Lung (tissue), 11 donors: ENCODE measurements at regions not wholly inside any gene's neighbourhood (a gene's known extent, or its start where the extent isn't known, plus 50 kb on each side); places are given as distances from the start of the nearest gene placed in this dataset.

Source experiments
- ATAC-seq: fragments of 200-7000 bp; cut with Tn5 transposase; one replicate; pipeline ENCODE4 v1.9.1; 2020; ENCODE audit warnings: moderate number of reproducible peaks; ENCODE audit not compliant: insufficient read depth, low FRiP score
- DNase-seq, 3 donors: peaks; one replicate each; pipeline ENCODE4 v3.0.0-alpha.2; 2013 to 2017
- H3K27ac ChIP-seq, 2 donors: one replicate each; pipeline ENCODE4 v1.5.1; 2013; ENCODE audit warnings: mild to moderate bottlenecking in 2 of 2, moderate library complexity in 2 of 2, control low read depth in 1 of 2, inconsistent platforms in 1 of 2, low read depth in 1 of 2, low read length in 1 of 2
- H3K27me3 ChIP-seq, 3 donors: one replicate each; pipeline ENCODE4 v1.5.1; 2013; ENCODE audit warnings: low read length in 2 of 3; ENCODE audit not compliant: control insufficient read depth in 3 of 3, insufficient read depth in 3 of 3
- H3K36me3 ChIP-seq, 4 donors: one replicate each; pipeline ENCODE4 v1.5.1; 2013; ENCODE audit warnings: low read length in 4 of 4, mild to moderate bottlenecking in 1 of 4, moderate library complexity in 1 of 4; ENCODE audit not compliant: control insufficient read depth in 4 of 4, insufficient read depth in 4 of 4
- H3K4me1 ChIP-seq, 5 donors: one replicate each; pipeline ENCODE4 v1.5.1; 2013; ENCODE audit warnings: low read length in 5 of 5, mild to moderate bottlenecking in 2 of 5, moderate library complexity in 1 of 5; ENCODE audit not compliant: control insufficient read depth in 5 of 5, insufficient read depth in 5 of 5
- H3K4me3 ChIP-seq: one replicate; pipeline ENCODE4 v1.5.1; 2013; ENCODE audit warnings: mild to moderate bottlenecking, control low read depth, moderate library complexity
- H3K9ac ChIP-seq, 2 donors: one replicate each; pipeline ENCODE4 v1.5.1; 2013; ENCODE audit warnings: low read length in 2 of 2, control low read depth in 1 of 2; ENCODE audit not compliant: insufficient read depth in 1 of 2
- H3K9me3 ChIP-seq, 4 donors: one replicate each; pipeline ENCODE4 v1.5.1; 2013; ENCODE audit warnings: low read length in 3 of 4, mild to moderate bottlenecking in 1 of 4, moderate library complexity in 1 of 4; ENCODE audit not compliant: control insufficient read depth in 4 of 4, insufficient read depth in 3 of 4
- WGBS, 2 donors: extraction: QIAGEN DNeasy Blood & Tissue Kit; methylation state at CpG; one replicate each; pipeline ENCODE4 v1.1.7; 2013; 5-methylcytosine and 5-hydroxymethylcytosine counted together
- TF ChIP-seq, protein P1 (sequence below): IDR thresholded peaks from 2 replicates; pipeline ENCODE4 v1.5.1; 2012; ENCODE audit warnings: mild to moderate bottlenecking; ENCODE audit errors: control extremely low read depth, extremely low read depth
- donor health status: control.
- donor health status: control.
- donor health status: Bipolar disorder and iron deficiency.
- donor health status: healthy.
- donor health status: DM: yes; HTN: yes; CAD: no.

DNA sequence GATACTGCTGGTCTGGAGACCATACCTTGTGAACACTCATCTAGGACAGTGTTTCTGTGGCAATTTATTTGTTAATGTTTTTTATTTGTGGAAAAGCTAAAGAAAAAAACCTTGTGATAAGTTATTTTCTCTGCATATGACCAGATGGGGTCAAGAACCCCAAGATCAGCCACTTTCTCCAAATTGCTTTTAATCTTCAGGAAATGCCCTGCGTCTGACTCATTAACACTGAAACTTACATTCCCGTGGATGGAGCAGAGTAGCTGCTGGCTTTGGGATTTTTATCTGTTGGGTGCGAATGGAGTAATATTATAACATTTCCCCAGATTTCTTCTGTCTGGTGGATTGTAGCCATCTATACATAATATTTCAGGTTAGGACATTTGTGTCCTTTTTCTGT lies 444.5 kb downstream of the SH3GL2 start:
- DNase-seq (no peak), ATAC-seq (no peak)
- Histone ChIP-seq H3K9ac (no peak overlapping the region), H3K36me3 (no peaks in the 10 kb centered on the region), H3K27ac (no peak overlapping the region), H3K4me1 (peaks cover 0 to 10% (median 0%) of the 10 kb centered on the region in 5 donors), H3K9me3 (peaks cover 0 to 6% (median 3%) of the 10 kb centered on the region in 4 donors), H3K4me3 (no peak overlapping the region), H3K27me3 (no peaks in the 10 kb centered on the region)
- TF ChIP-seq, protein P1, sequence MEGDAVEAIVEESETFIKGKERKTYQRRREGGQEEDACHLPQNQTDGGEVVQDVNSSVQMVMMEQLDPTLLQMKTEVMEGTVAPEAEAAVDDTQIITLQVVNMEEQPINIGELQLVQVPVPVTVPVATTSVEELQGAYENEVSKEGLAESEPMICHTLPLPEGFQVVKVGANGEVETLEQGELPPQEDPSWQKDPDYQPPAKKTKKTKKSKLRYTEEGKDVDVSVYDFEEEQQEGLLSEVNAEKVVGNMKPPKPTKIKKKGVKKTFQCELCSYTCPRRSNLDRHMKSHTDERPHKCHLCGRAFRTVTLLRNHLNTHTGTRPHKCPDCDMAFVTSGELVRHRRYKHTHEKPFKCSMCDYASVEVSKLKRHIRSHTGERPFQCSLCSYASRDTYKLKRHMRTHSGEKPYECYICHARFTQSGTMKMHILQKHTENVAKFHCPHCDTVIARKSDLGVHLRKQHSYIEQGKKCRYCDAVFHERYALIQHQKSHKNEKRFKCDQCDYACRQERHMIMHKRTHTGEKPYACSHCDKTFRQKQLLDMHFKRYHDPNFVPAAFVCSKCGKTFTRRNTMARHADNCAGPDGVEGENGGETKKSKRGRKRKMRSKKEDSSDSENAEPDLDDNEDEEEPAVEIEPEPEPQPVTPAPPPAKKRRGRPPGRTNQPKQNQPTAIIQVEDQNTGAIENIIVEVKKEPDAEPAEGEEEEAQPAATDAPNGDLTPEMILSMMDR, result no peak
- 77 to 87% methylated on average over 3 of the region's 3 CpGs for WGBS, 2 donors

DNA sequence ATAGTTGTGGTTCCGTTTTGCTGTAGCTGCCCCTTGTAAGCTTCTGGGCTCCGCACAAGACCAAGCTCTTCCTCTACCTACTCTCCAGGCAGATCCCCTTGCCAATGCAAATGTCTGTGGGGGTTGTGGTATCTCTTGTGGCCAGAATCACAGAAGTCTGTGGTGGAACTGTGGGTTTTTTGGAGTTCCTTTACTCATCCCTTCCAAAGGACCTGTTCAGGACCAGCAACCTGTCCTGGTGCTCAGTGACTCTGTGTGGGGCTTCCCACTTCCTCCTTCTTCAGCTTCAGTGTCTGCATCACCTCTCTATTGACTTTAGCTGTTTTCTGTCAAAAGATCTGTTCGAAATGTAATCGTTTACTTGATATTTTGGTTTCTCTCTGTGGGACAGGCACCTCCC lies 441.3 kb upstream of the ADAMTSL1 start:
- no peak overlapping the region for H3K4me3 ChIP-seq
- H3K27ac ChIP-seq, result no peak overlapping the region
- no peaks in the 10 kb centered on the region for H3K4me1 ChIP-seq
- H3K36me3 ChIP-seq, result no peaks in the 10 kb centered on the region
- TF ChIP-seq, protein P1, result no peak
- DNase-seq (no peak), ATAC-seq (no peak)
- peaks cover 0 to 8% (median 0%) of the 10 kb centered on the region in 4 donors for H3K9me3 ChIP-seq
- no peak overlapping the region for H3K9ac ChIP-seq
- WGBS, 2 donors, result 86 to 87% methylated on average over 4 of the region's 4 CpGs
- H3K27me3 ChIP-seq, result no peaks in the 10 kb centered on the region

DNA sequence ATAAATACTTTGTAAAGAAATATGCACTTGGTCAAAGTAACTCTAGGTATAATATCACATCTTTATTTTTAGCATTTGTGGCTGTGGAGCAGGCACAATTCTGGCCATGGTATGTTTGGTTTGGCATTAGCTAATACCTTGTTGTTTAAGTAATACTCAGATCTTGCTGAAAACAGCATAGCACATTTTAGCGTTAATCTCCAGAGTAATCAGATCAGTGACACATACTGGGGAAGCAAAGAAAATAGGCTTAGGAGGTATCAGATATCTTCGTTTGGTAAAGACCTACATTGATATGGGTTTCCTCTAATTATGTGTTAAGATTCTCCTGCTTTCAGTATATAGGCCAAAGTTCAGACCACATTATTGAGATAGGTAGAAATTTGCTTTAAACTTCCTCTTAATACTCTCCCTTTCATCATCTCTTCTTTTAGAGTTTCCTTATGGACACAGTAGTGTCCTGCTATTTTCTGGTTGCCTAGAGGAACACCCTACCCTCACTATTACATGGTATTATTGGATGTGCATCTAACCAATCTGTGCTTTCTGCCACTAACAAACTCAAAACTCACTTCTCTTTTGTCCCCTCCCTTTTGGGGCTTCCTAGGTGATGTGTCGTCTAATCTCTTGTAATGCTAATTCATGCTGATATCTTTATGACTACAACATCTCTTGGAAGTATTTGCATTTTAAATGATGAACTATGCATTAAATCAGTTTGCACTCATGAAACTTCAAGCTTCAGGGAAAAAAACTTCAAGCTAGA lies 437.3 kb upstream of the ADAMTSL1 start:
- Histone ChIP-seq H3K4me3 (no peak overlapping the region), H3K27me3 (no peaks in the 10 kb centered on the region), H3K4me1 (no peaks in the 10 kb centered on the region), H3K36me3 (no peaks in the 10 kb centered on the region), H3K27ac (no peak overlapping the region), H3K9ac (no peak overlapping the region), H3K9me3 (peaks cover 0 to 6% (median 0%) of the 10 kb centered on the region in 4 donors)
- ATAC-seq (no peak), DNase-seq (no peak)
- TF ChIP-seq, protein P1, result no peak
- 73 to 84% methylated on average over 3 of the region's 3 CpGs for WGBS, 2 donors
